ENCODE measurements at regions not wholly inside any gene's neighbourhood (a gene's known extent, or its start where the extent isn't known, plus 50 kb on each side); places are given as distances from the start of the nearest gene placed in this dataset.

- H3K4me3 ChIP-seq (ENCODE audit: low read length), result no peak overlapping the region
- TF ChIP-seq, protein P1, sequence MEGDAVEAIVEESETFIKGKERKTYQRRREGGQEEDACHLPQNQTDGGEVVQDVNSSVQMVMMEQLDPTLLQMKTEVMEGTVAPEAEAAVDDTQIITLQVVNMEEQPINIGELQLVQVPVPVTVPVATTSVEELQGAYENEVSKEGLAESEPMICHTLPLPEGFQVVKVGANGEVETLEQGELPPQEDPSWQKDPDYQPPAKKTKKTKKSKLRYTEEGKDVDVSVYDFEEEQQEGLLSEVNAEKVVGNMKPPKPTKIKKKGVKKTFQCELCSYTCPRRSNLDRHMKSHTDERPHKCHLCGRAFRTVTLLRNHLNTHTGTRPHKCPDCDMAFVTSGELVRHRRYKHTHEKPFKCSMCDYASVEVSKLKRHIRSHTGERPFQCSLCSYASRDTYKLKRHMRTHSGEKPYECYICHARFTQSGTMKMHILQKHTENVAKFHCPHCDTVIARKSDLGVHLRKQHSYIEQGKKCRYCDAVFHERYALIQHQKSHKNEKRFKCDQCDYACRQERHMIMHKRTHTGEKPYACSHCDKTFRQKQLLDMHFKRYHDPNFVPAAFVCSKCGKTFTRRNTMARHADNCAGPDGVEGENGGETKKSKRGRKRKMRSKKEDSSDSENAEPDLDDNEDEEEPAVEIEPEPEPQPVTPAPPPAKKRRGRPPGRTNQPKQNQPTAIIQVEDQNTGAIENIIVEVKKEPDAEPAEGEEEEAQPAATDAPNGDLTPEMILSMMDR (conservative IDR thresholded peaks at IDR 0.05; ENCODE audit: low read depth, low read length), result no peak
- no peak for DNase-seq (ENCODE audit: low read depth)
These were observed 461.4 kb upstream of the TSHZ3 start for GRCh38 chr19:31810536-31811109.

DNA sequence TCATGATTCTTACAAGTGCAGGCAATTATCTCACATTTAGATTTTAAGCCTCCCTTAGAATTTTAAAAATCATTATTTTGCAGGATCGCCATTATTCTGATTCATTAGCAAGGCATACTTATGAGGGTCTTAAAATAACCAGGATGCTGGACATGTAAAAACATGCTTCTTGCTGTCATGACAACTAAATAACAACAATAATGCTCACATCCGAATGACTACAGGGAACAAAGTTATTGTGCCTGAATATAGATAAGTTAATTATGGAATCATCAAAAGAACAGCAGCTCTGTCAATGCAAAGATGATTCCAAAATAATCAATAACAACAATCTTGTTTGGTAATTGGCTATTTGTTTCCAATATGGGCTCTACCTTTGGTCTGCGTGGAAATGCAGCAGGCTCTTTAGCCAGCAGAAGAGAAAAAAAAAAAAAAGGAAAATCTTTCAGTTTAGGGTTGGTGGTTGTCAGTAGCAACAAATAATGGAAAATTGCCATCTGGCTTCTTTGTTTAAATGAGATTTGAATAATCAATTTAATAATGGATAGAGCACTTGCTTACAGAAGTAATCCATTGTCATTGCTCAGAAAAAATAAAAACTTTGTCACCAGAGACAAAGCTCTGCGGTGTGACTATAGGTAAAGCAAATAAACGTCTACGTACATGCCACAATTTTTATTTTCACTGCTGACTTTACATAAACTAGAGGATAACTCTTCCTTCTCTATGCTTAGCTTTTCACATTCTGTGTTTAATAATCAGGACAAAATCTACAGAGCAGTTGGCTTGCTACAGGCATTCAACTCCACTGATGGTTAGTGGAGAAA is 468.9 kb upstream of the TSHZ3 start:
- DNase-seq (ENCODE audit: low read depth), result no peak
- TF ChIP-seq, protein P1 (conservative IDR thresholded peaks at IDR 0.05; ENCODE audit: low read depth, low read length), result no peak

DNA sequence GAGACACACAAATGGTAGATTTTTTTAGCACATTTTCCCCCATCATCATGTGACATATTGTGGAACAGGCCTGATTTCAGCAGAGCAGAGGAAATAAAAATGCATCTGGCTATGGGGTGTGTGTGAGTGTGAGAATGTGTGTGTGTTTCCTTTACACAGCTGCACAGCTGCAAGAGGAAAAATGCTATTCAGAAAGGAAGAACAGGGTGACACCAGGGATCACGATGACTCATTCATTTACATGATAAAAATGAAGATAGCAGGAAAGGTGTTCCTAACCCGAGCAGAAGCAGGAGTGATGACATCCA is 469.5 kb upstream of the TSHZ3 start:
- DNase-seq (ENCODE audit: low read depth), result no peak
- TF ChIP-seq, protein P1 (conservative IDR thresholded peaks at IDR 0.05; ENCODE audit: low read depth, low read length), result no peak

More for the DNA sequence above, 468.9 kb upstream of the TSHZ3 start:
- no peak overlapping the region for H3K4me3 ChIP-seq (ENCODE audit: low read length)

GRCh38 chr19:31819837-31820236 is 470.6 kb upstream of the TSHZ3 start:
- no peak for DNase-seq (ENCODE audit: low read depth)
- no peak overlapping the region for H3K4me3 ChIP-seq (ENCODE audit: low read length)
- TF ChIP-seq, protein P1 (conservative IDR thresholded peaks at IDR 0.05; ENCODE audit: low read depth, low read length), result no peak

More for the DNA sequence above, 469.5 kb upstream of the TSHZ3 start:
- H3K4me3 ChIP-seq (ENCODE audit: low read length), result no peak overlapping the region

GRCh38 chr19:31821346-31821745 is 472.1 kb upstream of the TSHZ3 start:
- TF ChIP-seq, protein P1 (conservative IDR thresholded peaks at IDR 0.05; ENCODE audit: low read depth, low read length), result no peak
- no peak overlapping the region for H3K4me3 ChIP-seq (ENCODE audit: low read length)
- no peak for DNase-seq (ENCODE audit: low read depth)

GRCh38 chr19:31825134-31826094 is 476.2 kb upstream of the TSHZ3 start:
- TF ChIP-seq, protein P1 (conservative IDR thresholded peaks at IDR 0.05; ENCODE audit: low read depth, low read length), result no peak
- DNase-seq (ENCODE audit: low read depth), result no peak
- H3K4me3 ChIP-seq (ENCODE audit: low read length), result no peak overlapping the region
